Medulla oblongata (tissue), 1 donor: ENCODE measurements at regions not wholly inside any gene's neighbourhood (a gene's known extent, or its start where the extent isn't known, plus 50 kb on each side); places are given as distances from the start of the nearest gene placed in this dataset.
A peak's percentile ranks its signal among the peaks of the same experiment; 100 is the strongest.
"Not testable (repeated sequence)": the region's sequence is repeated elsewhere in the genome, so short reads cannot be mapped to it uniquely, and the experiment has no call there.

Experiments used
- DNase-seq: peaks from one replicate; pipeline ENCODE4 v3.0.0-alpha.2; 2015; ENCODE audit errors: extremely low spot score

DNA sequence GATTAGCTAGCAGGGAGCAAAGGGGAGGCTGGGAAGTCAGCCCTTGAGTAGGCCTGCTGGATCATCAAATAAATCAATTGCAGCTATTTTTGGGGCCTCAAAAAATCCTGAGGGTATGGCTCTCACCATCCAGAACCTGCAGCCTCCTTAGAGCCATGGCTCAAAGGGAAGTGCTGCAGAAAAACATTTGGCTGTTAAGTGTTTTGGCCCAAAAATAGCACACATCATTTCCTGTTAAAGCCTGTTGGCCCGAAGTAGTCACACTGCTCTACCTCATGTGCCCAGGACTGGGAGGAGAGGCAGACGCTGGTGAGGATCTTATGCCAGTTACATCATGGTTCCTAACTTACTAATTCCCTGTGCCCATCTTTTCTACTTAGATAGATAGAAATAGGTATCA, 176.8 kb upstream of the PLGLB1 start:
- peak; percentile 14 for DNase-seq

DNA sequence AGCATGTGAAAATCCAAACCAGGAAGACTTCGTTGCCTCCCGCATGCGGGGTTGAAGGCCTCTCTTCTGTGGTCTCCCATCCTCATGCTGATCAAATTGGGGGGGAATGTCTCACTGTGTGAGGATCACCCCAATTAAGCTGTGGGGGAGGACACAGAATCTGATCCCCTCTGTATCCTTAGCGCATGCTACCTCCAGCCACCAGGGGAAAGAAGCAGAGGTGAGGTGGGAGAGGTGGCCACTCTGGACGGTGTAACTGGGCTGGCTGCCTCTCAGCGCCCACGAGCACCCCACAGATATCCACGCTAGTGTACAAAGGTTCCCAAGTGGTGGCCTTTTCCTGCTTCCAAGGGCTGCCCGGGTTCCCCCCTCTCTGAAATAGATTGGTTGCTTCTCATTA, 177.6 kb upstream of the PLGLB1 start:
- not testable (repeated sequence) for DNase-seq

DNA sequence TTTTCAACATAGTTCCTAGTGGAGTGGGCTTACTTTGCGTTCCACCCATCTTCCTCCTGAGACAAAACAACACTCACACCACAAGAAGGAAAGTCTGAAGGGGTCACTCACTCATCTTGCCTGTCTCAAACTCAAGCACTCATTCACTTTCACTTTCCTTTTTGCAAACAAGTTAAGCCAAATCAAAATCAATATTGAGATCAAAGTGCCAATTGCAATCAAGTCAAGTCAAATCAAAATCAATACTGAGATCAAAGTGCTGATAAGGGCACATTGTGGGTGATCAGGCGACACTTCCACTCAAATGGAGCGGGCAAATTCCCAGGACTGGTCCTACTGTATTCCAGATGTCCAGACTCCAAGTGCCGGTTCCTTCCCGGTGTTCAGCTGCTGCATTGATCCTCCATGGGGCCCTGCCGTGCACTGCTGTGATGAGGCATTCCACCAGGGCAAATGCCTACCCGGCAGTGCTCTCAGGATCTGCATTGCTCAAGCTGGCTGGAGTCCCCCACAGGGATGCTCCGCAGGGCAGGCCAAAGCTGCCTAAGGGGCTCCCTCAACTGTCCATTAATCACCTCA, 183.0 kb upstream of the PLGLB1 start:
- not testable (repeated sequence) for DNase-seq

DNA sequence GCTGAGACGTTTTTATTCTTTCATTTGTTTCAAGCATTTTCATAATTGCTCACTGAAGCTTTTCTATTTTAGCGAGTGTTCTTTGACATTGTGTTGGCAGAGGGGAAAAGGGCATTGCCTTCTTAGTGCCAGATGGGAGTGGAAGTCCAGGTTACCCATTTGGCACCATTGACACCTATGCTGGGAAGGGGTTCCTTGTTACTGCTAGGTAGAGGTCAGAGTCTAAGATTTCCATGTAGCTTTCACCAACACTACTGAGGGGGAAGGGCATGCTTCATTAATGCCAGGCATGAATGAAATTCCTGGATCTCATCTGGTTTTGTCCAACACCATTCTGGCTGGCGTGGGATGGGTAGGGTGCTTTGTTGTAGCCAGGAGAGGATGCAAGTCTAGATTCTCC, 191.3 kb upstream of the PLGLB1 start:
- DNase-seq = not testable (repeated sequence)

DNA sequence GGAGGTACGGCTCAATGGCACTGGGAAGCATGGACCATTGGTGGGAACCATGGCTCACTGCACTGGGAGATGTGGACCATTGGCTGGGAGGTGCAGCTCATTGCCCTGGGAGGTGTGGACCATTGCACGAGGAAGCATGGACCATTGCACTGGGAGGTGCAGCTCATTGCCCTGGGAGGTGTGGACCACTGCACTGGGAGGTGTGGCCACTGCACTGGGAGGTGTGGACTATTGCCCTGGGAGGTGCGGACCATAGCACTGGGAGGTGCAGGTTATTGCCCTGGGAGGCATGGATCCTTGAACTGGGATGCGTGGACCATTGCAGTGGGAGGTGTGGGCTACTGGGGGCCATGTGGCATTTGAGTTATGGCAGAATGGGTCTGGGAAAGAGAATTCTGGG, 195.4 kb upstream of the PLGLB1 start:
- DNase-seq = not testable (repeated sequence)

DNA sequence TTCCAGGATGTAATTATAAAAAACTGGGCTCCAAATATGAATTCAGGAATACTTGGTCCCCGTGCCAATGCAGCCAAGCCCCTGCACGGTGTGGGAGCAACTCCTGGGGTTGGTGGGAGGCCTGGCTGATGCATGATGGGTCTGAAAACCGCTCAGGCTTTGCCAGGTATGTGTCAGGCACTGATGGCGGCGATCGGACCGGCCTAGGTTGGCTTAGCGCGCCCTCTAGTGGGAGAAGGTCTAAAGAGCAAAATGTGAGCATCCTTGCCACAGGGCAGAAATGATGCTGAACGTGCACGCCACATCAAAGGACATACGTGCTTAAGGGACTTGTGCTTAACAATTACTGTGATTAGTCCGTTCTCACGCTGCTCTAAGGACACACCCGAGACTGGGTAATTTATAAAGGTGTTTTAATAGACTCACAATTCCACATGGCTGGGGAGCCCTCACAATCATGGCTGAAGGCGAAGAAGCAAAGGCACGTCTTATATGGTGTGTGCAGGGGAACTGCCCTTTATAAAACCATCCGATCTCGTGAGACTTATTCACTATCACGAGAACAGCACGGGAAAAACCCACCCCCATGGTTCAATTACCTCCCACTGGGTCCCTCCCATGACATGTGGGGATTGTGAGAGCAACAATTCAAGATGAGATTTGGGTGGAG, 196.2 kb upstream of the PLGLB1 start:
- DNase-seq = not testable (repeated sequence)

DNA sequence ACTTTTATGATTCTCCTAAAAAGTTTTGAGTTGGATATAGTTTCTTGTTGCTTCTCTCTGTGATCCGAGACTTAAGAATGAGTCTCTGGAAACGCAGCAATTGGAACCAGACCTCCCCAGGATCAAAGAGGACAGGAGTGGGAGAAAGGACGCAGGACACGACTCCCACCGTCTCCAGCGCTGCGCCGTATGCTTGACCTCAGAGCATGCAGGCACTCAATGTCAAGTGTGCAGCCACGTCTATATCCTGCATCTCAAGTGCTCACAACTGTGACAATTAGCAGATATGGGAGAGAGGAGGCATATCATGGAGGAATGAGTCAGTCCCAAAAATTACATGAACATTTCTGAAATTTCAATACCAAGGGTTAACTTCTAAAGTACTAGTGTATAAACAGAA, 199.0 kb upstream of the PLGLB1 start:
- not testable (repeated sequence) for DNase-seq

DNA sequence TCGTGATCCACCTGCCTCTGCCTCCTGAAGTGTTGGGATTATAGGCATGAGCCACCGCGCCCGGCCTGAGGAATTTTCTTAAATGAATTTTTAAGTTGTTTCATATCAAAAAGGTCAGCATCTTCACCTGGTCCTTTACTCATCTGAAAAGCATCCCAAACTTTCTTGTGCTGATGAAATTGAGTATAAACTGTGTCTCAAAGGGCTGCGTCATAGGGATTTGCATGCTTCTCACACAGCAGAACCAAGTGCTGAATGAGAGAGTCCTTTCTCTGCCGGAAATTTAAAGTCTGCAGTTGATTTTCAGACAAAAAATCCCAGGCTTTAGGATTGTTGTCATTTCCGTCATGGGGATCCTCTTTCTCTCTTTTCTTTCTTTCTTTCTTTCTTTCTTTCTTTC, 200.5 kb upstream of the PLGLB1 start:
- DNase-seq = not testable (repeated sequence)

DNA sequence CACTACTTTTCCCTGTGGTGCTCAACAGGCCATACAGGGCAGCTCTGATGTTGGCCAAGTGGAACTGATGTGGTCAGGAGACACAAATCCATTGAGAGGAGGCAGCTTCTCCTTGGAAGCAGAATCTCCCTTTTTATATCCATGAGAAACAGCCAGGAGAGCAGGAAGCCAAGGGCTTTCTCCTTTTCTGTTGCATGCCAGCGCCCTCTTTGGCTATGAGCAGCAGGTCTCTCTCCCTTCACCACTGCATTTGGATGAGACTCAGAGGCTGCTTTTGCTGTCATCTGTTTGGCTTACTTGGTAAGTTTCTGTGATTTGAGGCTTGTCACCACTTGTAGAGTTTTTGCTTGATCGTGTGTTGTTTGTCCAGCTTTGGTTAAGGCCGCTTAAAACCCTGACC, 202.2 kb upstream of the PLGLB1 start:
- DNase-seq = not testable (repeated sequence)

DNA sequence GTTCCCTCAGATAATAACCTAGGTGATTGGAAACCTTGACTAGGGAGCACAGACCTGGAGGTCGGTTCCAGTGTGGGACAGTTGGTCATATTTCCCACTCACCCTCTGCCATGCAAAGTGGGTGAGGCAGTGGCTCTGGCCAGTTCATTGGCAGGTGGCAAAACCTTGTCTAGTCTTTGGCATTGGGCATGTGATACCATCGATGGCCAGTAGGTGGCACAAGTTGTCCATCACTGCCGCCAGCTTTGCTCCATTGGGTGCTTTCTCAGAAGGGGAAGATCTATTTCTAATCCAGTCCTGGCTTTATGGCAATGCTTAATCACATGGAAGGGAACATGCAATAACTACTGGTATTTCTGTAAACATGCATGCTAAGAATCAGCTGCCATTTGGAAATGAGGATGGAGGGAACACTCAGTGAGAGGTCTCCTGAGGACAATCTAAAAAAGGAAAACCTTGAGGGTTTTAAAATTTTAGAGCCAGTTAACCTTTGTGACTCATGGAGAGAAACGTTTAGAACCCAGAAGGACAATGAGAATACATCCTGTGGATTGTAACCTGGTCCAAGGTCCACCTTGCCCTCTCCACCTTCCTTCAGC, 207.5 kb upstream of the PLGLB1 start:
- DNase-seq = not testable (repeated sequence)

DNA sequence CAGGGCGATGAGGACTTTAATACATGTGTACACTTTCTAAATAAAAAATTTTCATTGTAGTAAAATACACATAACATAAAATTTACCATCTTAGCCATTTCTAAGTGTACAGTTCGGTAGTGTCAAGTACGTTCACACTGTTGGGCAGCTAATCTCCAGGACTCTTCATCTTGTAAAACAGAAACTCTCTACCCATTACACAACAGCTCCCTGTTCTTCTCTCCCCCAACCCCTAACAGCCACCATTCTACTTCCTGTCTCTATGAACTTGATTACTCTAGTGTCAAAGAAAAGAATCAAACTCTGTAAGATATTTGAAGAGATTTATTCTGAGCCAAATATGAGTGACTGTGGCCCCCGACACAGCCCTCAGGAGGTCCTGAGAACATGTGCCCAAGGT, 208.3 kb upstream of the PLGLB1 start:
- DNase-seq = not testable (repeated sequence)

DNA sequence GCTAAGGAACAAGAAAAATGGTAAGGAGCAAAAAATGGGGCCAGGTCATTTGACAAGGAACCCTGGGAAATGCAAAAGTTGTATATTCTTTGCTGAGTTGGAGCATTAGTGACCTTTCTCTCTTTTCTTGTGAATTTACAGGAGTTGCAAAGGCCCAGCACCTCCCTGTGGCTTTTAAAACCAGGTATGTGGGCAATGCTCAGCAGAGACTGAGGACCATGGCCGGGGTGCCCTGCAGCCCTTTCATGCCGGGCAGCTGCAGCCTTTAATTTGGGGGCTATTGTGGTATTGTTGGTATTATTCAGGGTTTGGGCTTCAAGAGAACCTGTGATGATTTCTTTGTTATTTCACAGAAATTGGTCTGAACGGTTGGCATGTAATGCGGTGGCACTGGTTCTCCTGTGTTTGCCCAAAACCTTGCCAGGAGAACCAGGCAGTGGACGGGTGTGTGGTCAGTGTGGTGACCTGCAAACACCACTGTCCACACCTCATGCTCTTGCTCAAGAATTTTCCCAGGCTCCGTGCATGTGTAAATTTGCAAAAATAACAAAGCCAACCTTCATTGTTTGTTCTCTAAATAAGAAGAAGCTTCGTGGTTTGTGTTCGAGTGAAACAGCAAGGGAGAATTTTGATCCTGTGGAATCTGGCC, 213.8 kb upstream of the PLGLB1 start:
- not testable (repeated sequence) for DNase-seq

DNA sequence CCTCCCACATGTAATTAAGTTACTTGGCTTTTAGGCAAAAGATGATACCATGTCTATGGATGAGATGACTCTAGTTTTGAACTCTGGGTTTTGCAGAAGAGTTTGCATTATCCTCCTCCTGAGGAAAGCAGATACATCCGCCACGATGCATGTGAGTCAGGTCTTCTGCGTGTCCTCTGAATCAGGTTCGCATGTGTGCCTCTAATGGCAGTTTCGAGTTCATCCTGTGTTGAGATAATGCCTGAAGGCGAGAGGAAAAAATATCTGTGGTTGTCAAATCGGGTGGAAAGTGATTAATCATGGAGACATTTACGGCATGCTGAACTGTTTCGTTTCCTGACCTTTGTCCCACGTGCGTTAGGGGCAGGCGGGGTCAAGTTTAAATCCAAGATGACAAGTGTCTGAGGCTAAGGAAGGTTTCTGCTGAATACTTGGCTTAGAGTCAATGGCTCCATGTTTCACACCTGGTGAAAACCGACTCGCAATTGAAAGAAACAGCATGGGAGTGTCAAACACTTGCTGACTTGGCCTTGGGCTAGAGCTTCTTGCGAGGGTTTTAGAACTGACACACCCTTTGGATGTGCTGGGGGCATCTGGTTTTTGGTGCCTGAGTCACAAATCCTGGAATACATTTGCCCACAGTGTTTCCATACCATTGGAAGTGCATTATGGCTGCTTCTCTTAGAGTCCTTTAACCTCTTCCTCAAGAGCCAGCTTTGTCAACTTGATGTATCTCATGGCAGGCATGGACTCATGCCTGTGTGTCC, 216.1 kb upstream of the PLGLB1 start:
- not testable (repeated sequence) for DNase-seq

DNA sequence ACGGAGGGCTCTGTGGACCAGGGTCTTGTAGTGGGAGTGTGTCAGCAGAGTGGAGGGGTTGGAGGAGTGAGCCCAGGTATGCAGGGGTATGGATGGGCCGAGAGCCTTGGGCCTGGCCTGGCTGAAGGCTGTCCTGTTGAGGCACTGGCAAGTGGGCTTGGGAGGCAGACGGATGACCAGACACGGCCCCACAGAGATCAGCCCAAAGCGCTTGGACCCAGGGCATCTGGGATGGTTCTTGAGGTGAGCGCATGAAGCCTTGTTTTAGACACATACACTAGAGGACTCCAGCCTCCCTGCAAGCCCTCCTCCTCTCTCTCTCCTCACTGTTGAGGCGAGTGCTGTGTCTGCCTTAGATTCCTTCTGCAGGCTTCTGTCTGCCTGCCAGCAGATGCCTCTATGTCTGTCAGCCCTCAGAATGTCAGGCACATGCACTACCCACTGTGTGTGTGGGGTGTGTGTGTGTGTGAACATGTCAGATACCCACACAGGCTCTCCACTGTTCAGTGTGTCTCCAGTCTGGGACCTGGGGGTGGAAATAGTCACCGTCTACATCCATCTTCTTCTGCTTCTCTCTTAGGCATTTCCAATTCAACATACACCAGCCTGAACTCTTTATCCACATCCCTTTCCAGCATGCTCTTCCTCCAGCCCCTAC, 218.0 kb upstream of the PLGLB1 start:
- DNase-seq = not testable (repeated sequence)

DNA sequence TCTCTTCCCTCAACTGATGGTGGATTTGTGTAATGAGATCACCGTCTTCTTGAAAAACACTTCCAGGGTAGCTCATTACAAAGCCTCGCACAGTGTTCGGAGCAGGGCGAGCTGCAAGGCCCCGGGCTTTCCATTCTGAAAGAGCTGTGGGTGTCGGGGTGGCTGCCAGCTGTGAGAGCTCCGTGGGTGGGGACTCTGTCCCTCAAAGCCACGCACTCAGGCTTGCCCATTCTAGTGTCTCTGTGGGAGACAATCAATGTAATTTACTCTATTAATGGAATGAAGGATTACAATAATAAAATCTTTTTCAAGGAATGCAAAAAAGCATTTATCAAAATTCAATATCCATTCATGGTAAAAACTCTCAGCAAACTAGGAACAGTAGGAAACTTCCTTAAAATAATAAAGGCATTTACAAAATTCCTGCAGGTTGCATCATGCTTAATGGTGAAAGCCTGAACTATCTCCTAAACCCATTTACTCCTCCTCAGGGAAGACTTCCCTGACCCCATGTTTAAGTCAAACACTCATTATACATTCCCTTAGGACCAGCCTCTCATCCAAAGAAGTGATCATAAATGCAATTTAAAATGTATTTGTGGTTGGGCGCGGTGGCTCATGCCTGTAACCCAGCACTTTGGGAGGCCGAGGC, 224.5 kb upstream of the PLGLB1 start:
- not testable (repeated sequence) for DNase-seq

DNA sequence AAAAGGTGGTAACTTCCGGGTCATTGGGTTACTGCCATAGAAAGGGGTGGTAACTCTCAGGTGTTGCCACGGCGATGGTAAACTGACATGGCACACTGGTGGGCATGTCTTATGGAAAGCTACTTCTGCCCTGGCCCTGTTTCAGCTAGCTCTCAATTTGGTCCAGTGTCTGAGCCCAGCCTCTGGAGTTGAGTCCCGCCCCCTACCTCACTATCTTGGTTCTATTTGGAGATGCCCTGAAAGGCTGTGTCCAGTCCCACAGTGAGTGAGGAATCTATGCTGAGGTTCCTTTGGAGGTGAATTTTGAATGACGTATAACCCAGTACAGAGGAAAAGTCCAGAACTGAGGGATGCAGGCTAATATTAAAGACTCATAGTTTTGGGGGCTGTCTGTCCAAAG, 230.4 kb upstream of the PLGLB1 start:
- not testable (repeated sequence) for DNase-seq

DNA sequence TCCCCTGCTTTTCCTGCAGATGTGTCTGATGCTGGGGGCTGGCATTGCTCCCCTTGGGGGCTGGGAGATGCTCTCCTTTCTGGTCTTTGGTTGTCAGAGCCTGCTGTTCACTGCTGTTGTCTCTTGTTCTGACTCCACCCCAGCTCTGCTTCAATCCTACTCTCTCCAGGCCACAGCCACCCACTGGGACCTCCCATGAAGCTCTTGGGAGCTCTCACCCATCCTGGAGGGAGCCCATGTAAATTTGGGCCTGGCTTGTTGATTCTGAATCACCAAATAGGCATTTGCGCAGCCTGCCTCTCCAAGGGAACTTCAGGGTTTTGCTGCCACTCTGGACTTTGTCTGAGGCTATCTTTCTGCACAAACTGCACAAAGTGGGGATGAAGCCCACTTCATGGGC, 232.9 kb upstream of the PLGLB1 start:
- not testable (repeated sequence) for DNase-seq

DNA sequence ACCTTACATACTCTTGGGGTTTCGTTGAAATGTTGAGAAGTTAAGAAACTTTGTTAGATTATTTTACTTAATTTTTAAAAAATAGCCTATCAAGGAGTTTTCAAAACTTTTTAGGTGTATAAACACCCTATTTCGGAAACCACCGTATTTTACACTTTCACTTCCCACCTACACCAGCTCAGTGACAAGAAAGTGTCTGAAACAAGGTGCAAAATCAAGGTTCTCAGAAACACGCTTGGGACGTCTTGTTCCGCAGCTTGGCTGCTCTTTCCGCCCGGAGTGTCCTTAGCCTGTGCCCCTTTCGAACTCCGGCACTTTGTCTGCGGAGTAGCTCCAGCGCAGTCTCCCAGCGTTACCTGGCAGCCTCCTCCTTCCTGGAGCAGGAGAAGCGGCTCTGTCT, 233.8 kb upstream of the PLGLB1 start:
- not testable (repeated sequence) for DNase-seq

DNA sequence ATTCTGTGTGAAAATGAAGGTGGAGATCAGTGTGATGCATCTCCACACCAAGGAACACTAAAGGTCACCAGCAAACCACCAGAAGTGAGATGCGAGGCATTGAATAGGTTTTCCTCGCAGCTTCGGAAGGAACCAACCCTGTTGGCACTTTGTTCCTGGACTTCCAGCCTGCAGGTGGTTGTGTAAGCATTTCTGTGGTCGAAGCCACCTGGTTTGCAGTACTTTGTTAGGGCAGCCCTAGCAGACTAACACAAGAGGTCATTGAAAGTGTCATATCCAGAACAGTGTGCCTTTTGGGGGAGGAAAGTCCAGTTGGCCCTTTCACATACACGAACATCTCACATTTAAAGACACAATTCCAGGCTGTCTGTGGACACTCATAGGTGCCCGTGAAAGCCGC, 237.2 kb upstream of the PLGLB1 start:
- not testable (repeated sequence) for DNase-seq

DNA sequence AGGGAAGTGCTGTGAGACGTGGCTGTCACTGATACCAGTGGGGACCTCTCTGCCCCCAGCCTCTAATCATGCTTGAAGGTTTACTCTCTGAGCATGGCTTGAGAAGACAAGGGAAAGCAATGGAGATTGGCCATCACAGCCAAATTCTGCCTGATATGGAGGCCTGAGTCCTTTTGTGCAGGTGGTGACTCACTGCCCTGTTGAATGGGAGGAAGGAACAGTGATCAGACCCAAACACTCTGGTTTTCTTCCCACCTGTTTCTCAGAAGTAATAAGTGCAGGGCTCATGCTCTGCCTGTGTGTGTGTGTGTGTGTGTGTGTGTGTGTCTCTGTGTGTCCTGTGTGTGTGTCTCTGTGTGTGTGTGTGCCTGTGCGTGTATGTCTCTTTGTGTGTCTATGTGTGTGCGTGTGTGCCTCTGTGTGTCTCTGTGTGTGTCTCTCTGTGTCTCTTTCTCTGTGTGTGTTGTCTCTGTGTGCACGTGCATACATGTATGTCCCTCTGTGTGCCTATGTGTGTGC, 240.6 kb upstream of the PLGLB1 start:
- not testable (repeated sequence) for DNase-seq
